Lung (tissue), 11 donors: ENCODE measurements at regions not wholly inside any gene's neighbourhood (a gene's known extent, or its start where the extent isn't known, plus 50 kb on each side); places are given as distances from the start of the nearest gene placed in this dataset.
A peak's percentile ranks its signal among the peaks of the same experiment; 100 is the strongest.

ENCODE experiments used
- ATAC-seq: fragments of 200-7000 bp; cut with Tn5 transposase; one replicate; pipeline ENCODE4 v1.9.1; 2020; ENCODE audit warnings: moderate number of reproducible peaks; ENCODE audit not compliant: insufficient read depth, low FRiP score
- DNase-seq, 3 donors: peaks; one replicate each; pipeline ENCODE4 v3.0.0-alpha.2; 2013 to 2017
- H3K27ac ChIP-seq, 2 donors: one replicate each; pipeline ENCODE4 v1.5.1; 2013; ENCODE audit warnings: mild to moderate bottlenecking in 2 of 2, moderate library complexity in 2 of 2, control low read depth in 1 of 2, inconsistent platforms in 1 of 2, low read depth in 1 of 2, low read length in 1 of 2
- H3K27me3 ChIP-seq, 3 donors: one replicate each; pipeline ENCODE4 v1.5.1; 2013; ENCODE audit warnings: low read length in 2 of 3; ENCODE audit not compliant: control insufficient read depth in 3 of 3, insufficient read depth in 3 of 3
- H3K36me3 ChIP-seq, 4 donors: one replicate each; pipeline ENCODE4 v1.5.1; 2013; ENCODE audit warnings: low read length in 4 of 4, mild to moderate bottlenecking in 1 of 4, moderate library complexity in 1 of 4; ENCODE audit not compliant: control insufficient read depth in 4 of 4, insufficient read depth in 4 of 4
- H3K4me1 ChIP-seq, 5 donors: one replicate each; pipeline ENCODE4 v1.5.1; 2013; ENCODE audit warnings: low read length in 5 of 5, mild to moderate bottlenecking in 2 of 5, moderate library complexity in 1 of 5; ENCODE audit not compliant: control insufficient read depth in 5 of 5, insufficient read depth in 5 of 5
- H3K4me3 ChIP-seq: one replicate; pipeline ENCODE4 v1.5.1; 2013; ENCODE audit warnings: mild to moderate bottlenecking, control low read depth, moderate library complexity
- H3K9ac ChIP-seq, 2 donors: one replicate each; pipeline ENCODE4 v1.5.1; 2013; ENCODE audit warnings: low read length in 2 of 2, control low read depth in 1 of 2; ENCODE audit not compliant: insufficient read depth in 1 of 2
- H3K9me3 ChIP-seq, 4 donors: one replicate each; pipeline ENCODE4 v1.5.1; 2013; ENCODE audit warnings: low read length in 3 of 4, mild to moderate bottlenecking in 1 of 4, moderate library complexity in 1 of 4; ENCODE audit not compliant: control insufficient read depth in 4 of 4, insufficient read depth in 3 of 4
- WGBS, 2 donors: extraction: QIAGEN DNeasy Blood & Tissue Kit; methylation state at CpG; one replicate each; pipeline ENCODE4 v1.1.7; 2013; 5-methylcytosine and 5-hydroxymethylcytosine counted together
- TF ChIP-seq, protein P1 (sequence below): IDR thresholded peaks from 2 replicates; pipeline ENCODE4 v1.5.1; 2012; ENCODE audit warnings: mild to moderate bottlenecking; ENCODE audit errors: control extremely low read depth, extremely low read depth
- donor health status: control.
- donor health status: control.
- donor health status: Bipolar disorder and iron deficiency.
- donor health status: healthy.
- donor health status: DM: yes; HTN: yes; CAD: no.

DNA sequence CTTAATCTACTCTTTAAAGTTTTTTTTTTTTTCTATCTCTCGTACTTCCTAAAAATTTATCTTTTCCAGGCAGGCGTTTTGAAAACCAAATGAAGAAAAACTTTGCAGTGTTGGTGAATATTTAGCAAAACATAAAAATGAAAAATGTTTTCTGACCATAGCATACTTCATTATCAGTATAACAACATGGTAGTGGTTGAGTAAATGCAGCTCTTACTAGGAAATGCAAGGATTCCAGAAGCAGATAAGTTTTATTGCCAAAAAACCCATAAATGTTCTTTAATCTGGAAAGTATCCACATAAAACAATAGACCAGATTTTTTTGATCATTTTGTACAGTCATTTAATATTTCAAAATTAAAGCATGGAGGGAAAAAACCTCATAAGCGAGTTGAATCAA lies 136.9 kb upstream of the GUCY1A1 start:
- Histone ChIP-seq H3K36me3 (no peaks in the 10 kb centered on the region), H3K27me3 (no peaks in the 10 kb centered on the region), H3K9me3 (peaks cover 0 to 1% (median 0%) of the 10 kb centered on the region in 4 donors), H3K9ac (no peak overlapping the region), H3K4me1 (peaks cover 0 to 29% (median 6%) of the 10 kb centered on the region in 5 donors), H3K4me3 (no peak overlapping the region), H3K27ac (no peak overlapping the region)
- no peak for DNase-seq
- ATAC-seq, result no peak
- TF ChIP-seq, protein P1, sequence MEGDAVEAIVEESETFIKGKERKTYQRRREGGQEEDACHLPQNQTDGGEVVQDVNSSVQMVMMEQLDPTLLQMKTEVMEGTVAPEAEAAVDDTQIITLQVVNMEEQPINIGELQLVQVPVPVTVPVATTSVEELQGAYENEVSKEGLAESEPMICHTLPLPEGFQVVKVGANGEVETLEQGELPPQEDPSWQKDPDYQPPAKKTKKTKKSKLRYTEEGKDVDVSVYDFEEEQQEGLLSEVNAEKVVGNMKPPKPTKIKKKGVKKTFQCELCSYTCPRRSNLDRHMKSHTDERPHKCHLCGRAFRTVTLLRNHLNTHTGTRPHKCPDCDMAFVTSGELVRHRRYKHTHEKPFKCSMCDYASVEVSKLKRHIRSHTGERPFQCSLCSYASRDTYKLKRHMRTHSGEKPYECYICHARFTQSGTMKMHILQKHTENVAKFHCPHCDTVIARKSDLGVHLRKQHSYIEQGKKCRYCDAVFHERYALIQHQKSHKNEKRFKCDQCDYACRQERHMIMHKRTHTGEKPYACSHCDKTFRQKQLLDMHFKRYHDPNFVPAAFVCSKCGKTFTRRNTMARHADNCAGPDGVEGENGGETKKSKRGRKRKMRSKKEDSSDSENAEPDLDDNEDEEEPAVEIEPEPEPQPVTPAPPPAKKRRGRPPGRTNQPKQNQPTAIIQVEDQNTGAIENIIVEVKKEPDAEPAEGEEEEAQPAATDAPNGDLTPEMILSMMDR, result no peak
- 59 to 72% methylated on average over 3 of the region's 3 CpGs for WGBS, 2 donors

DNA sequence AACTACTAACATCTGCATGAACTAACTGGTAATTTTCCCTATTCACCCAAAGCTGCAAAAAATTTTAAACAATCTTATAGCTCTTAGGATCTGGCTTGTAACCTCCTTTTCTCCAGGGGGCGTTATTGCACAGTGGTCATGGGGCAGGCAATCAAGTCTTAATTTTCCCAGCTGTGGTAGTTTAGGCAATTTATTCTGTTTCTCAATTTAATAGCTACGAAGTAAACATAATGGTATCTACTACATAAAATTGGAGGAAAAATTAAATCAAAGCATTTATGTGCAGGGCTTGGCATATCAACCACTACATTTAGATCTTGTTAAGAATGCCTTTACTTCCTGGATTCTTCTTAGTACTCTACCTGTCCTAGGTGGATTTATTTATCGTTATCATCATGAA lies 137.4 kb upstream of the GUCY1A1 start:
- H3K9ac ChIP-seq, result no peak overlapping the region
- peaks cover 0 to 1% (median 0%) of the 10 kb centered on the region in 4 donors for H3K9me3 ChIP-seq
- DNase-seq (peak in 1 of 3 donors; percentile 46), ATAC-seq (no peak)
- no peak overlapping the region for H3K27ac ChIP-seq
- no peak overlapping the region for H3K4me3 ChIP-seq
- 32 to 56% methylated on average over 3 of the region's 3 CpGs for WGBS, 2 donors
- no peaks in the 10 kb centered on the region for H3K36me3 ChIP-seq
- no peaks in the 10 kb centered on the region for H3K27me3 ChIP-seq
- H3K4me1 ChIP-seq, result peaks cover 0 to 29% (median 6%) of the 10 kb centered on the region in 5 donors
- TF ChIP-seq, protein P1, result peak; percentile 11

DNA sequence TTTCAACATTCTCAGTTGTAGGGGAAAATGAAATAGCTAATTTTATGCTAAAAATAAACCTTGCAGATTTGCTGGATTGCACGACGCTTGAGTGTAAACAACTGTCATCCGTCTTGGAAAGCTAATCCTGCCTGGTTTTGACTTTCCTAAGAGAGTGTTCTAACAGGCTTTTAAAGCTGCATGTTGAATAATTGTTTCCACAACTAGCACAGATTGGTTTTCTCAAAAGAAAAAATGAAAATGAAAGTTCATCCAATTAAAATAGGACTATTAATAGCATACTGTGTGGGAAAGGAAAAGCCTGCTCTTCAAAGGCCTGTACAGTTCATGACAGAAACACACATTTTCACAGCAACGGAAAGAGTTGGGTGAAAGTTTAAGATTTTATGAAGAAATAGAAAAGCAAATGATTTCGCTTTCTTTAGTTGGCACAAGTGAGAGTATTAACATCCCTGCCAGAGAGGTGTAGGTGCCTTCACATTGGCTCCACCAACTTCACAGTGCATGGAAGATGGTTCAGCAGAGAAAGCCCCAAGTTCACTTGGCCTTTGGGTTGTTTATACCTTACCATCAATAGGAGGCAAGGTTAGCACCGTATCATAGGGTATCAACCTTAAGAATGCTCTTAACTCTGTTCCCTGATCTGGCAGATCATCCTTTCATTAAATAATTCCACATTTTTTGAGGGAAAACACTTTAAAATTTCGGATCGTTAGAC lies 140.0 kb upstream of the GUCY1A1 start:
- Histone ChIP-seq H3K9me3 (no peaks in the 10 kb centered on the region), H3K36me3 (no peaks in the 10 kb centered on the region), H3K27me3 (no peaks in the 10 kb centered on the region), H3K27ac (peak overlapping the region; percentile 53 to 77), H3K9ac (peak overlapping the region in 1 of 2 donors; percentile 40), H3K4me3 (no peak overlapping the region), H3K4me1 (peaks cover 0 to 37% (median 10%) of the 10 kb centered on the region in 5 donors)
- TF ChIP-seq, protein P1, result no peak
- DNase-seq (peak; percentile 42 to 96 (median 94)), ATAC-seq (peak; percentile 70)
- 39 to 40% methylated on average over 8 of the region's 8 CpGs for WGBS, 2 donors
